RWPE1 (cell line): ENCODE measurements at regions not wholly inside any gene's neighbourhood (a gene's known extent, or its start where the extent isn't known, plus 50 kb on each side); places are given as distances from the start of the nearest gene placed in this dataset.
"Not testable (repeated sequence)": the region's sequence is repeated elsewhere in the genome, so short reads cannot be mapped to it uniquely, and the experiment has no call there.

Experiments used
- CTCF ChIA-PET: fragments of 350-600 bp; sonication (Branson Sonifier 250); formaldehyde crosslinking; extraction: SDS; loops from one replicate; lab custom pipeline; 2021; lab: Yijun Ruan, JAX
- POLR2A ChIA-PET: fragments of 400-600 bp; formaldehyde crosslinking; extraction: SDS; loops from one replicate; lab custom pipeline; 2020; ENCODE audit warnings: antibody characterized with exemption; ENCODE audit not compliant: low non-redundant PET; lab: Yijun Ruan, JAX
- DNase-seq: peaks from one replicate; pipeline ENCODE4 v3.0.0; 2012; ENCODE audit warnings: low spot score
- H3K27ac ChIP-seq: fragments of 450-650 bp; 2 replicates; pipeline ENCODE4 v1.5.1; 2017
- TF ChIP-seq, protein P1 (sequence below): fragments of 450-650 bp; conservative IDR thresholded peaks from 2 replicates; pipeline ENCODE4 v1.5.1; 2017; ENCODE audit warnings: low read depth, mild to moderate bottlenecking

DNA sequence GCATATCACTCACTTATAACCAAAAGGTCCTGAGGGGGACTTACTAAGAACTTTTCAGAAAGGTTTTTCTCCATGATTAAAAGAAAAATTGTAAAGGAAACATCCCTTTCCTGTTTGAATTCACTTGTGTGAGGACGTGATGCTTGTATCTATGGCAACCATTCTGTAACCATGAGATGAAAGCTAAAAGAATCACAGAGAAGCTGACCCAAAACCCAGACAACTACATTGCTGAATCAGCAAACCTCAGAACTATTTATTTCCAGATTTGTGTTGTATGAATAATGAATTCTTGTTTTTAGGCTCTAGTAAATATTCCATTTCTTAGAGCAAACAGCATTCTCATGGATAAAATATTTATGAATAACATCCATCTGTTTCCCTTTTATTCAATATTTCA lies 91.2 kb downstream of the RCHY1 start:
- DNase-seq, result no peak
- ChIA-PET CTCF (no interaction called here), POLR2A (no interaction called here)
- TF ChIP-seq, protein P1, sequence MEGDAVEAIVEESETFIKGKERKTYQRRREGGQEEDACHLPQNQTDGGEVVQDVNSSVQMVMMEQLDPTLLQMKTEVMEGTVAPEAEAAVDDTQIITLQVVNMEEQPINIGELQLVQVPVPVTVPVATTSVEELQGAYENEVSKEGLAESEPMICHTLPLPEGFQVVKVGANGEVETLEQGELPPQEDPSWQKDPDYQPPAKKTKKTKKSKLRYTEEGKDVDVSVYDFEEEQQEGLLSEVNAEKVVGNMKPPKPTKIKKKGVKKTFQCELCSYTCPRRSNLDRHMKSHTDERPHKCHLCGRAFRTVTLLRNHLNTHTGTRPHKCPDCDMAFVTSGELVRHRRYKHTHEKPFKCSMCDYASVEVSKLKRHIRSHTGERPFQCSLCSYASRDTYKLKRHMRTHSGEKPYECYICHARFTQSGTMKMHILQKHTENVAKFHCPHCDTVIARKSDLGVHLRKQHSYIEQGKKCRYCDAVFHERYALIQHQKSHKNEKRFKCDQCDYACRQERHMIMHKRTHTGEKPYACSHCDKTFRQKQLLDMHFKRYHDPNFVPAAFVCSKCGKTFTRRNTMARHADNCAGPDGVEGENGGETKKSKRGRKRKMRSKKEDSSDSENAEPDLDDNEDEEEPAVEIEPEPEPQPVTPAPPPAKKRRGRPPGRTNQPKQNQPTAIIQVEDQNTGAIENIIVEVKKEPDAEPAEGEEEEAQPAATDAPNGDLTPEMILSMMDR, result no peak
- no peak overlapping the region for H3K27ac ChIP-seq

DNA sequence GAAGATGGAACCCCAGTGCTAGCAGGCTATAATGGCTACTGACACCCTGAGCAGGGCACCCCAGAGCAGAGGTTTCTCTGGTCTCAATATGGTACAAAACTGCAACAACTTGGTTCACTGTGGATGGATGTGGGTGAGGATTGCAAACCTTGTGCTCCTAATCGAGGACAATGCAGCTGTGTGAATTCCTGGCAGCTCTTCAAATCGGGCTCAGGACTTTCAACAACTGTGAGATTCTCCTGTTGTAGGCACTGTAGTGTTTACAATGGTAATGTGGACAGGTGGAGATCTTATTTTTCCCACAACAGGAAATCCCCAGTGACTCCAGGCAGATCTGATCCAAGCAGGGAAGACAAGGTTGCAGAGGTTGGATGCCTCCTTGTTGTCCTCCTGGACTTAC lies 101.5 kb downstream of the RCHY1 start:
- ChIA-PET CTCF (interaction anchor here (0.6 to 0.9 kb wide), 2 partner anchors 122 to 538 kb away, joined by 3 read pairs; no protein-coding TSS in a partner anchor), POLR2A (no interaction called here)
- no peak for DNase-seq
- TF ChIP-seq, protein P1, result no peak
- H3K27ac ChIP-seq, result no peak overlapping the region

DNA sequence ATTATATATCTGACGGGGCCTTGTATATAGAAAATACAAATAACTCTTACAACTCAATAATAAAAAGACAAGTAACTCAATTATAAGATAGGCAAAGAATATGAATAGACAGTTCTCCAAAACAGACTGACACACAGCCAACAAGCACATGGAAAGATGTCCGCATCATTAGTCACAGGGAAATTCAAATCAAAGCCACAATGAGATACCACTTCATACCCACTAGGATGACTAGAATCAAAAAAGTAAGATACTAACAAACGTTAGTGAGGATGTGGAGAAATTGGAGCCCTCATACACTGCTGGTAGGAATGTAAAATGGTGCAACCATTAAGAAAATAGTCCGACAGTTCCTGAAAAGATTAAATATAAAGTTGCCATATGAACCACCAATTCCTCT lies 115.7 kb downstream of the RCHY1 start:
- ChIA-PET POLR2A (no interaction called here), CTCF (no interaction called here)
- no peak overlapping the region for H3K27ac ChIP-seq
- TF ChIP-seq, protein P1, result no peak
- no peak for DNase-seq

DNA sequence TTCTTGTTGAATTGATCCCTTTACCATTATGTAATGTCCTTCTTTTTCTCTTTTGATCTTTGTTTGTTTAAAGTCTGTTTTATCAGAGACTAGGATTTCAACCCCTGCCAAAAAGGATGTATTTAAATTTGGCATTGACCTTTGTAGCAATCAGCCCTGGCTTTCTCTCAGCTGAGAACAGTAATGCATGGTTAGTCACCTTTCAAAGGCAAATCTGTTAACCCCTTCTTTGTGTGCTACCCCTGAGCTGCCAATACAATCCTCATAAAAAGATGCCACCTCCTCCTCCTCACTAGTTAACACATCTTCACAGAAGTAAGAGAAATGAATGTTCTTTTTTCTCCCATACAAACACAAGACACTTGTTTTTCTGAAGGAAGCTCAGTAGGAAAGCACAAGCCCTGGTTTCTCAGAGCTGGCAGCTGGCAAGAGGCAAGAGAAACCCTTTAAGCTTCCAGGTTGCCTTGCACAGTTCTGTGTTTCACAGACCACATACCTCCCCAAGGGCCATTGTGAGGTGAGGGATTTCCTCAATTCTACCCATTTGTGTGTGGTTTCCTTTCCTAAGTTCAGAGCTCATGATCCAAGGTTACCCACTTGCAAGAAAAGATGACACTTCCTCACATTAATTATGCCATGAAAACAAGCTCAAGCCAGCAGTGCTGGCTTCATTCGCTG lies 122.6 kb downstream of the RCHY1 start:
- TF ChIP-seq, protein P1, result no peak
- H3K27ac ChIP-seq, result no peak overlapping the region
- ChIA-PET POLR2A (no interaction called here), CTCF (no interaction called here)
- no peak for DNase-seq

DNA sequence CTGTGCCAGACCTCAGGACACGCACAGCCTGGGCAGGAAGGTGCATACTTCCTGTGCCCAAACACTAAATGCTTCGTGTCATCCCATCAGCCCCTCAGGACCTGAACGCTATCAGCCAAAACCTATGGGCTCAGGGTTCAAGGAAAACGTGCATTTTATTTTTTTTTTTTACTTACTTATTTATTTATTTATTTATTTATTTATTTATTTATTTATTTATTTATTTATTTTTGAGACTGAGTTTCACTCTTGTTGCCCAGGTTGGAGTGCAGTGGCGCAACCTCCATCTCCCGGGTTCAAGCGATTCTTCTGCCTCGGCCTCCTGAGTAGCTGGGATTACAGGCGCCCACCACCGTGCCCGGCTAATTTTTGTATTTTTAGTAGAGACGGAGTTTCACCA lies 127.8 kb downstream of the RCHY1 start:
- POLR2A ChIA-PET, H3K27ac ChIP-seq, CTCF ChIA-PET, DNase-seq: not testable (repeated sequence)

DNA sequence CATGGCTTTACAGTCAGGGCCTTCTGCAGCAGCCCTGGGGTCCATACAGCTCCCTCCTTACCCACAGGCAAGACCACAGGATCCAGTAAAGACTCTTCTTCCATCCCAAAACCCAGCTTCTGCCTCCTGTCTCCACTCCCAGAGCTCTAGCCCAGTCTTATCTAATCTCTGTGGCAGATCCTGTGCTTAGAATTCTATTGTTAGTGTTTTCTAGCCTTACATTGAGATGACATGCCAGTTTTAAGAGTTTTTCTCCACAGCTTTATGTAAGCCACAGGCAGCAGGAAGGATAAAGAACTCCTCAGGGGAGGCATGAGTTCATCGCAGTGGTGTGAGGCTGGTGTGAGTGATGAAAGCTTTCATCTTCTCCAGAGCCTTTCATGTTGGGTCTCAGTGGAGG lies 129.1 kb downstream of the RCHY1 start:
- ChIA-PET POLR2A (no interaction called here), CTCF (no interaction called here)
- no peak for DNase-seq
- no peak overlapping the region for H3K27ac ChIP-seq
- TF ChIP-seq, protein P1, result no peak

DNA sequence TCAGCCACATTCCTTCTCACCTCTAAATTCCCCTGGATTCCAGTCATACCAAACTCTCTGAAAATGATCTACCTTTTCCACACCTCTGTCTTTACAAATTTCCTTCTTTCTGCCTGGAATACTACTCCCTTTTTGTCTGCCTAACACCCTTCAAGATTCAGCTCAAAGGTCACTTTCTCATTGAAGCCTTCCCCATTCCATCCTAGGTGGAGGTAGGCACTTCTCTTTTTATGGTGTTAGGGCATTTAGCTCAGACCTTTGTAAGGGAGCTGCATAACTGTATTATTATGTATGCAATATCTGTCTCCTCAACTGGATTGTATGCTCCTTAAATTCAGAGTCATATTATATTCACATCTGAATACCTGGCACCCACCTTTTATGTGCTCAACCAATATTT lies 137.7 kb downstream of the RCHY1 start:
- TF ChIP-seq, protein P1, result no peak
- ChIA-PET CTCF (no interaction called here), POLR2A (no interaction called here)
- DNase-seq, result no peak
- no peak overlapping the region for H3K27ac ChIP-seq
